ENCODE measurements at regions not wholly inside any gene's neighbourhood (a gene's known extent, or its start where the extent isn't known, plus 50 kb on each side); places are given as distances from the start of the nearest gene placed in this dataset.

DNA sequence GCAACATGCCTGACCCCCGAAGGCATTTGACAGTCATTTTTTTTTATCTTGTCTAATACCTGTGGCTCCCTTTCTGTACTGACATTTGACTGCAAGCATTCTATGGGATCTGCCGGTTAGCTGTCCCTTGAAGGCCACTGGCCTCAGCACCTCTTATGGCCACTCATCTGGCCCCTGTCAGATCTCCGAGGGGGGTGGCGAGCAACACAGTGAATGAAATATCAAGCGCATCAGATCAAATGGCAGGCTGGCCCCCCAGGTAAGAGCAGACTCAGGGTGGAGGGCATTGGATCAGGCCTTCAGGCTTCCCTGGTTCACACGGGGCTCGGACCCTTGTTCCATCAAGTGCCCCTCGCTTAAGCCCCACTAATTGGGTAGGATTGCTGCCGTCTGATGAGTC is 199.6 kb upstream of the MKI67 start:
- no peak for FAIRE-seq
- no peaks in the 10 kb centered on the region for H4K20me1 ChIP-seq (replicated peaks; ENCODE audit: control insufficient read depth, extremely low read depth, insufficient read depth, low read length)
- H3K36me3 ChIP-seq (ENCODE audit: control insufficient read depth in 2 of 2, extremely low read depth in 1 of 2, insufficient read depth in 2 of 2, low read length in 2 of 2): no peaks in the 10 kb centered on the region
- no peak overlapping the region for H3K4me3 ChIP-seq (replicated peaks in 1 of 3; ENCODE audit: insufficient read depth in 1 of 3, low read depth in 1 of 3, low read length in 3 of 3)
- intact Hi-C loops (cut with micrococcal nuclease) (no loop called here), dilution Hi-C loops (cut with MboI; ENCODE audit: extremely low pct_ligation_motif_present, low sequenced_read_pairs) (no loop called here)
- H3K27me3 ChIP-seq (ENCODE audit: control insufficient read depth in 2 of 2, insufficient read depth in 2 of 2, low read length in 2 of 2): no peaks in the 10 kb centered on the region
- no peak for TF ChIP-seq POLR2A (IDR thresholded peaks at IDR 0.05; ENCODE audit: low read depth, low read length)
- no peak for TF ChIP-seq JUN (IDR thresholded peaks at IDR 0.05; ENCODE audit: borderline replicate concordance, insufficient read depth, insufficient read length, low read depth)
- no peak for TF ChIP-seq EZH2 (IDR thresholded peaks at IDR 0.05; ENCODE audit: borderline replicate concordance, low read depth, low read length, severe bottlenecking)
- TF ChIP-seq POLR2AphosphoS5 (IDR thresholded peaks at IDR 0.05; ENCODE audit: insufficient read depth, low read depth, low read length): no peak
- TF ChIP-seq, protein P1, sequence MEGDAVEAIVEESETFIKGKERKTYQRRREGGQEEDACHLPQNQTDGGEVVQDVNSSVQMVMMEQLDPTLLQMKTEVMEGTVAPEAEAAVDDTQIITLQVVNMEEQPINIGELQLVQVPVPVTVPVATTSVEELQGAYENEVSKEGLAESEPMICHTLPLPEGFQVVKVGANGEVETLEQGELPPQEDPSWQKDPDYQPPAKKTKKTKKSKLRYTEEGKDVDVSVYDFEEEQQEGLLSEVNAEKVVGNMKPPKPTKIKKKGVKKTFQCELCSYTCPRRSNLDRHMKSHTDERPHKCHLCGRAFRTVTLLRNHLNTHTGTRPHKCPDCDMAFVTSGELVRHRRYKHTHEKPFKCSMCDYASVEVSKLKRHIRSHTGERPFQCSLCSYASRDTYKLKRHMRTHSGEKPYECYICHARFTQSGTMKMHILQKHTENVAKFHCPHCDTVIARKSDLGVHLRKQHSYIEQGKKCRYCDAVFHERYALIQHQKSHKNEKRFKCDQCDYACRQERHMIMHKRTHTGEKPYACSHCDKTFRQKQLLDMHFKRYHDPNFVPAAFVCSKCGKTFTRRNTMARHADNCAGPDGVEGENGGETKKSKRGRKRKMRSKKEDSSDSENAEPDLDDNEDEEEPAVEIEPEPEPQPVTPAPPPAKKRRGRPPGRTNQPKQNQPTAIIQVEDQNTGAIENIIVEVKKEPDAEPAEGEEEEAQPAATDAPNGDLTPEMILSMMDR (IDR thresholded peaks at IDR 0.05; ENCODE audit: extremely low read depth in 1 of 2, insufficient read depth in 1 of 2, low read depth in 1 of 2, low read length in 2 of 2): no peak
- TF ChIP-seq MYC (IDR thresholded peaks at IDR 0.05; ENCODE audit: low read depth, low read length): no peak
- TF ChIP-seq GATA2 (IDR thresholded peaks at IDR 0.05; ENCODE audit: insufficient read depth, insufficient read length, low read depth, low read length): no peak
- TF ChIP-seq, protein P2, sequence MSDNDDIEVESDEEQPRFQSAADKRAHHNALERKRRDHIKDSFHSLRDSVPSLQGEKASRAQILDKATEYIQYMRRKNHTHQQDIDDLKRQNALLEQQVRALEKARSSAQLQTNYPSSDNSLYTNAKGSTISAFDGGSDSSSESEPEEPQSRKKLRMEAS (IDR thresholded peaks at IDR 0.05; ENCODE audit: insufficient read depth, insufficient read length): no peak
- TF ChIP-seq FOS (IDR thresholded peaks at IDR 0.05; ENCODE audit: borderline replicate concordance, insufficient read depth, low read length): no peak
- no peaks in the 10 kb centered on the region for H3K9me1 ChIP-seq (replicated peaks; ENCODE audit: control insufficient read depth, extremely low read depth, insufficient read depth, low read length)
- H3K27ac ChIP-seq (ENCODE audit: insufficient read depth, low read depth, low read length): no peak overlapping the region
- no peaks in the 10 kb centered on the region for H3K79me2 ChIP-seq (ENCODE audit: control insufficient read depth, insufficient read depth, low read length)
- POLR2A ChIA-PET: no interaction called here
- no TSS peak for BruUV-seq (replicated peaks)
- no peak for DNase-seq (ENCODE audit: low read depth, low spot score)
- H3K9ac ChIP-seq (replicated peaks; ENCODE audit: extremely low read depth, insufficient read depth, low read length): no peak overlapping the region
- no peaks in the 10 kb centered on the region for H3K4me1 ChIP-seq (ENCODE audit: control insufficient read depth, extremely low read depth, insufficient read depth, low read length)
- H3K9me3 ChIP-seq (replicated peaks; ENCODE audit: control insufficient read depth, insufficient read depth, low read length): no peaks in the 10 kb centered on the region
- H2AFZ ChIP-seq (ENCODE audit: low read depth, low read length): no peak overlapping the region
- no peak overlapping the region for H3K4me2 ChIP-seq (ENCODE audit: insufficient read depth, low read length)
- CTCF ChIA-PET: no interaction called here
